HG03457 (cell line): ENCODE measurements at regions not wholly inside any gene's neighbourhood (a gene's known extent, or its start where the extent isn't known, plus 50 kb on each side); places are given as distances from the start of the nearest gene placed in this dataset.

Experiments used
- ATAC-seq: cut with Tn5 transposase; IDR thresholded peaks from one replicate; pipeline ENCODE4 v1.9.1; 2021; ENCODE audit warnings: moderate number of reproducible peaks; ENCODE audit not compliant: unreplicated experiment

GRCh38 chr3:72133329-72134011, 348.5 kb upstream of the PROK2 start:
- no peak for ATAC-seq

- ATAC-seq = no peak
These were observed 347.0 kb upstream of the PROK2 start for GRCh38 chr3:72131899-72132298.

GRCh38 chr3:72130565-72130964, 345.6 kb upstream of the PROK2 start:
- ATAC-seq = no peak

GRCh38 chr3:72129501-72130094, 344.6 kb upstream of the PROK2 start:
- no peak for ATAC-seq

GRCh38 chr3:72128921-72129320, 344.0 kb upstream of the PROK2 start:
- no peak for ATAC-seq

- no peak for ATAC-seq
These were observed 342.9 kb upstream of the PROK2 start for GRCh38 chr3:72127844-72128243.

- ATAC-seq = no peak
These were observed 342.3 kb upstream of the PROK2 start for GRCh38 chr3:72127224-72127612.

- ATAC-seq = no peak
These were observed 341.7 kb upstream of the PROK2 start for GRCh38 chr3:72126441-72127223.

- no peak for ATAC-seq
These were observed 339.0 kb upstream of the PROK2 start for GRCh38 chr3:72123908-72124441.

GRCh38 chr3:72120806-72121778, 336.1 kb upstream of the PROK2 start:
- ATAC-seq = no peak

- no peak for ATAC-seq
These were observed 335.1 kb upstream of the PROK2 start for GRCh38 chr3:72120039-72120438.

- no peak for ATAC-seq
These were observed 333.7 kb upstream of the PROK2 start for GRCh38 chr3:72118628-72119027.

- ATAC-seq = no peak
These were observed 331.3 kb upstream of the PROK2 start for GRCh38 chr3:72116226-72116625.

GRCh38 chr3:72115307-72115706, 330.4 kb upstream of the PROK2 start:
- no peak for ATAC-seq

- no peak for ATAC-seq
These were observed 329.8 kb upstream of the PROK2 start for GRCh38 chr3:72114773-72115172.

GRCh38 chr3:72113964-72114363, 329.0 kb upstream of the PROK2 start:
- no peak for ATAC-seq

GRCh38 chr3:72113564-72113963, 328.6 kb upstream of the PROK2 start:
- ATAC-seq = no peak

- no peak for ATAC-seq
These were observed 327.5 kb upstream of the PROK2 start for GRCh38 chr3:72112435-72112834.

- no peak for ATAC-seq
These were observed 326.6 kb upstream of the PROK2 start for GRCh38 chr3:72111265-72112205.
